ENCODE measurements at regions not wholly inside any gene's neighbourhood (a gene's known extent, or its start where the extent isn't known, plus 50 kb on each side); places are given as distances from the start of the nearest gene placed in this dataset.
"Not testable (repeated sequence)": the region's sequence is repeated elsewhere in the genome, so short reads cannot be mapped to it uniquely, and the experiment has no call there.

GRCh38 chr2:56515399-56515798 is 331.6 kb downstream of the CCDC85A start:
- DNase-seq: peak; percentile 35

GRCh38 chr2:56519806-56520205 is 336.0 kb downstream of the CCDC85A start:
- DNase-seq: no peak

GRCh38 chr2:56522605-56523089 is 338.9 kb downstream of the CCDC85A start:
- DNase-seq: no peak

GRCh38 chr2:56523816-56524215 is 340.0 kb downstream of the CCDC85A start:
- DNase-seq: no peak

GRCh38 chr2:56531668-56532420 is 348.1 kb downstream of the CCDC85A start:
- no peak for DNase-seq

GRCh38 chr2:56534321-56534720 is 350.5 kb downstream of the CCDC85A start:
- no peak for DNase-seq

- DNase-seq: no peak
Measured at GRCh38 chr2:56537756-56538155, 354.0 kb downstream of the CCDC85A start.

GRCh38 chr2:56539618-56540017 is 355.8 kb downstream of the CCDC85A start:
- DNase-seq: no peak

- DNase-seq: no peak
Measured at GRCh38 chr2:56540467-56540866, 356.7 kb downstream of the CCDC85A start.

- no peak for DNase-seq
Measured at GRCh38 chr2:56540916-56541315, 357.1 kb downstream of the CCDC85A start.

GRCh38 chr2:56542213-56542612 is 358.4 kb downstream of the CCDC85A start:
- no peak for DNase-seq

- no peak for DNase-seq
Measured at GRCh38 chr2:56565143-56565542, 381.4 kb downstream of the CCDC85A start.

GRCh38 chr2:56571074-56571473 is 387.3 kb downstream of the CCDC85A start:
- no peak for DNase-seq

GRCh38 chr2:56576001-56576400 is 392.2 kb downstream of the CCDC85A start:
- no peak for DNase-seq

GRCh38 chr2:56580242-56580641 is 396.5 kb downstream of the CCDC85A start:
- no peak for DNase-seq

- no peak for DNase-seq
Measured at GRCh38 chr2:56582570-56582969, 398.8 kb downstream of the CCDC85A start.

- peak; percentile 27 for DNase-seq
Measured at GRCh38 chr2:56583796-56584315, 400.1 kb downstream of the CCDC85A start.

- DNase-seq: no peak
Measured at GRCh38 chr2:56587456-56587855, 403.7 kb downstream of the CCDC85A start.

- DNase-seq: no peak
Measured at GRCh38 chr2:56589194-56589593, 405.4 kb downstream of the CCDC85A start.

GRCh38 chr2:56589835-56590234 is 406.0 kb downstream of the CCDC85A start:
- no peak for DNase-seq

GRCh38 chr2:56590611-56591010 is 406.8 kb downstream of the CCDC85A start:
- DNase-seq: no peak

- not testable (repeated sequence) for DNase-seq
Measured at GRCh38 chr2:56606086-56606485, 422.3 kb downstream of the CCDC85A start.

GRCh38 chr2:56613254-56613653 is 429.5 kb downstream of the CCDC85A start:
- DNase-seq: no peak

GRCh38 chr2:56613920-56614319 is 430.1 kb downstream of the CCDC85A start:
- no peak for DNase-seq

GRCh38 chr2:56615760-56616159 is 432.0 kb downstream of the CCDC85A start:
- DNase-seq: no peak
